T-helper 2 cell treated with Interferon-gamma antibody and Interleukin-4, amounts not matched to agents 100 ng/mL and 5 ng/mL, for 36 hours (primary cell): ENCODE measurements at regions not wholly inside any gene's neighbourhood (a gene's known extent, or its start where the extent isn't known, plus 50 kb on each side); places are given as distances from the start of the nearest gene placed in this dataset.

ENCODE experiments used
- intact Hi-C: fragments of 100-400 bp; cut with micrococcal nuclease; formaldehyde crosslinking; loops from one replicate; pipeline ENCODE4 v1.15.1; 2023

DNA sequence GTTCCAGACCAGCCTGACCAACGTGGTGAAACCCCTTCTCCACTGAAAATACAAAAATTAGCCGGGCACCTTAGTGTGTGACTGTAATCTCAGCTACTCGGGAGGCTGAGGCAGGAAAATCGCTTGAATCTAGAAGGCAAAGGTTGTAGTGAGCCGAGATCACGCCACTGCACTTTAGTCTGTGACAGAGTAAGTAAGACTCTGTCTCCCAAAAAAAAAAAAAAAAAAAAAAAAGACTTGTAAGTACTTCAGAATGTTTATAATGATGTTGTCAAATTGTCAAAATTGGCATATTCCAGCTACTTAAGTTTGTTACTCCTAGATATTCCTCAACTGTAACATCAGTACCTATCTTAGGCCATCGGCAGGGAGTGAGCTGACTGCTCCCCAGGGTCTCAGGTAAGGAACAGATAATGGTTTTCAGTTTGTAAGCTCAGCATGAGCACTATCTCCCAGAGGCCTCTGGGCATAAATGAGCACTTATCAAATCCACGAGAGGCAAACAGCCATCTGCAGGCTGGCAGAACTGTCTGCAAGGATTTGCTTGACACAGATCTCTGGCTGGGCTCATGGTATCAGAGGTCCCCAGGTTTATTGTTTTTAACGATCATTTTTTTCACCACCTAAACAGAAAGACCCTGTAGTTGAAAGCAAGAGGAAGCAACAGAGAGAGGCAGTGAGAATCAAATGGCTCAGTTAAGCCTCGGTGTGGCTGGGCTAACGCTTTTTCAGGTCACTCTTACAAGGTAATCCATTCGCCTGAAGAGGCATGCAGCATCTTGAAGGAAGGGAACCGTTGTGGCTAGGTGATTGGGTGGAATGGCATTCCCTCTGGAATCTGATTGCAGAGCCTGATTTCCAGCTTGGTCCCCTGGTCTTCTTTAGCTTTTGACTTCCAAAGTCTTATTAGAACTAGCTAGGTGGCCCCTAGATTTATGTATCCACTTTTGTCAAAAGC, 115.9 kb downstream of the LY86 start:
- intact Hi-C loops, result no loop called here

DNA sequence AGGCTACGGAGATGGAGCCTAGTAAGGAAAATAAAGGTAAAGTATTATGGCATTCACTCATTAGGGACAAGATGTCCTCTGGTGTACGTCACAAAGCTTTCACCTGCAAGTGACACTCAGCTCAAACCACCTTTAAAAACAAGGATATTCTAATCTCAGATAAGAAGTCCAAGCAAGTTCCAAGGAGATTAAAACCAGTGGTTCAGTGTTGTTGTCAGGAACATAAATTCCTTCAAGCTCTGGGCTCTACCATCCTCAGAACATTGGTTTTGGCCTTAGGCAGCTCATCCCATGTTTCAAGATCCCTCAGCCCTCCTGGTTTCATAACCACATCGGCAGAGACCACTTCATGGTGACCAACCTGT, 116.5 kb downstream of the LY86 start:
- intact Hi-C loops, result no loop called here

DNA sequence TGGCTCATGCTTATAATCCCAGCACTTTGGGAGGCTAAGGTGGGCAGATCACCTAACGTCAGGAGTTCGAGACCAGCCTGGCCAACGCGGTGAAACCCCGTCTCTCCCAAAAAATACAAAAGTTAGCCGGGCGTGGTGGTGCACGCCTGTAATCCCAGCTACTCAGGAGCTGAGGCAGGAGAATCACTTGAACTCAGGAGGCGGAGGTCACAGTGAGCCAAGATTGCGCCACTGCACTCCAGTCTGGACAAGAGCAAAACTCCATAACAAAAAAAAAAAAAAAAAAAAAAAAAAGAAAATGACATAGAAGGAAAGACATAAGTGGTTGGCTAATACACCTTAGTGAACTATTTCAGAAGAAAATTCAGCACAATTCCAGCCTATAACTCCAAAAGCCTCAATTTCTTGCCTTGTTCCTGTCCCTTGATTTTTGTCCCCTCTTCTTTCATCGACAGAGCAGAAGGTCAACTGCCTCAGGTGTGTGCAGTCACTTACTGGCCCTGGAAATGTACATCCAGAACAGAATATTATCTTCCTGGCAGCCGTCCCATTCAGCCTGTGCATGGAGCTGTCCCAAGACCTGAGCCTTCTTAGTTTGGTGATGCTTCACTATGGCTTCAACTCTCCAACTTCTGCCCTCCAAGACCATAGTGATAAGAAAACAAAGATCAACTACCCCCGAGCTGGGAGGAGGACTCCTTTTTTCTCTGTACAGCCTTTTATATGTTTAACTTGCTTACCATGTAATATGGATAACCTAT, 117.6 kb downstream of the LY86 start:
- intact Hi-C loops, result no loop called here

DNA sequence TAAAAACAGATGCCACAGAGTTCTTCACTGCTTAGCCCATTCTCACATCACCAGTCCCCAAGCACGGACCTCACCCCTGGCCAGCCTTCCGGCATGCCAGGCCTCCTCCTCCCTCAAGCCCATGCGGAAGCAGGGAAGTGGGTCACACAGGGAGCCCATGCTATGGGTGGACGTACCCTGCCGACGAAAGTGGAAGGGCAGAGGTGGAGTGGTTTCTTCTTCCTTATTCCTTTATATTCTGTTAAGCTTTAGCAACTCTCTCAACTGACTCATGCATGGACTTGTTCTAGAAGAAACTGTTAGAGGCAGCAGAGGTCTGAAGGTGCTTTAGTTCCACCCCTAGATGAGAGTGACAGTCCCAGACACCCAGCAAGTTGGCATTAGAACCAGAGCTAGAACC, 118.6 kb downstream of the LY86 start:
- intact Hi-C loops, result no loop called here

DNA sequence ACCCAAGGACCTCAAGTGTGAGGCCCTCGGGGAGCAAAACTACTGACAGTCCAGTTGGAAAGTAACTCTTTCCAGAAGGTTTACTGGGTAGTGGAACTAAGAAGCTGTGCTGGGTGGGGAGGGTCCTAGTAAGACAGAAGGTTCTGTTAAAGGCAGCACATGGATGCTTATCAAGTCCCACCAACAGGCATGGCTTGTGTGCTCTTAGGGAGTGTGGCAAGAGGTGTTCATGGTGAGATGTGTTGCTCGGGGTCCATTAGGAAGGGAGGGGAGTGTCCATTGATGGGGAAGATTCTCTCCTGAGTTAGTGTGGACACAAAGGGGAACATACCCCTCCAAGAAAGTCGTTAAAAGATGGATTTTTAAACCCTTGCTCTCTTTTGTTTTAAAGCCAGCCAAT, 120.6 kb downstream of the LY86 start:
- intact Hi-C loops, result no loop called here

DNA sequence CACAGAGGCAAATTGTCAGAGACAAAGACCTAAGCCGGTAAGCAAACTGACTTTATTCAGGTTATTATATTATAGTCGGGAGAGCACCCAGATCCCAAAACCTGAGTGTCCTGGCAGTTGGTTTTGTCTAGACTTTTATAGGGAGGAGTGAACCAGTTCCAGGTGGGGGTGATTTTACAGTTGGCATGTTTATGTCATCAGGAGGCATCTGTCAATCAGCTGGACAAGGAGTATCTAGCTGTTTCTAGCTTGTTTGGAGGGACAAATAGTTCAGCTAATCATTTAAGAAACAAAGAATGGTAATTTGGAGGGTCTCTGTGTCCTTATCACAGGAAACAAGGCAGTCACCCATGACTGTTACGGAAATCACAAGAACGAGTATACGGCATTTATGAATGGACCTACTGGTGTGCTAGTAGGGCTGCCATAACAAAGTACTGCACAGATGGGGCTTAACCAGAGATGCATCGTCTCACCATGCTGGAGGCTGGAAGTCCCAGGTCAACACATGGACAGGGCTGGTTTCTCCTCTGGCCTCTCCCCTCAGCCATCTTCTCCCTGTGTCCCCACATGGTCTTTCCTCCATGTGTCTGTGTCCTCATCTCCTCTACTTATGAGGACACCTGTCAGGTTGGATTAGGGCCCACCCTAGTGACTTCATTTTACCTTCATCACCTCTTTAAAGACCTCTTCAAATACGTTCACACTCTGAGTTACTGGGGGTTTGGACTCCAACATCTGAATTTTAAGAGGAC, 122.7 kb downstream of the LY86 start:
- intact Hi-C loops, result no loop called here

DNA sequence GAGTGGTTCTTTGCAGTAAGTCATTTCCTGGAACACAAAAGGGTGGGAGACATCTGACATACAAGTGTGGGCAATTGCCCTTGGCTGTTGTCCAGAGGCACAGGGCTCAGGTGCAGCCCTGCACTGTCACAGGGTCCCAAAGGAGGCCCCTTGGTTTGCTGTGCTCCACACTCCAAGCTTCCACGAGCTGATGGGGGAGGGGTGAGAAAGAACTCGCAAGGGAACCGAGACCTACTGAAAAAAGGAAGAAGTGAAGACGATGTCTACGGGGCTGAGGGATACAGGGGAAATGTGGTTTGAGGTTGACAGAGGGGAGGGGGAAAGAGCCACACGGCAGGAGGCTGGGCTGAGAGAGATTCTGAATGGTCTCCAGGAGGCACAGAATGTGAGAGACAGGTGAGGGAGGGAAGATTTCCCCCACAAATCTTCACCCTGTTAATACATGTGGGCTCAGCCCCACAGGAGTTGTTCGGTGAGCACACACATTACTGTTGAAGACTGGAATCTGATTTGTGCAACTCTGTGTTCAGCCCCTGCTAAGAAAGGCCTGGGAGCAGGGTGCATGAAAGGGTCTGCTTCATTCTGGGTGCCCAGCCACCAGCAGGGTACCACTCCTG, 123.4 kb downstream of the LY86 start:
- intact Hi-C loops, result no loop called here

DNA sequence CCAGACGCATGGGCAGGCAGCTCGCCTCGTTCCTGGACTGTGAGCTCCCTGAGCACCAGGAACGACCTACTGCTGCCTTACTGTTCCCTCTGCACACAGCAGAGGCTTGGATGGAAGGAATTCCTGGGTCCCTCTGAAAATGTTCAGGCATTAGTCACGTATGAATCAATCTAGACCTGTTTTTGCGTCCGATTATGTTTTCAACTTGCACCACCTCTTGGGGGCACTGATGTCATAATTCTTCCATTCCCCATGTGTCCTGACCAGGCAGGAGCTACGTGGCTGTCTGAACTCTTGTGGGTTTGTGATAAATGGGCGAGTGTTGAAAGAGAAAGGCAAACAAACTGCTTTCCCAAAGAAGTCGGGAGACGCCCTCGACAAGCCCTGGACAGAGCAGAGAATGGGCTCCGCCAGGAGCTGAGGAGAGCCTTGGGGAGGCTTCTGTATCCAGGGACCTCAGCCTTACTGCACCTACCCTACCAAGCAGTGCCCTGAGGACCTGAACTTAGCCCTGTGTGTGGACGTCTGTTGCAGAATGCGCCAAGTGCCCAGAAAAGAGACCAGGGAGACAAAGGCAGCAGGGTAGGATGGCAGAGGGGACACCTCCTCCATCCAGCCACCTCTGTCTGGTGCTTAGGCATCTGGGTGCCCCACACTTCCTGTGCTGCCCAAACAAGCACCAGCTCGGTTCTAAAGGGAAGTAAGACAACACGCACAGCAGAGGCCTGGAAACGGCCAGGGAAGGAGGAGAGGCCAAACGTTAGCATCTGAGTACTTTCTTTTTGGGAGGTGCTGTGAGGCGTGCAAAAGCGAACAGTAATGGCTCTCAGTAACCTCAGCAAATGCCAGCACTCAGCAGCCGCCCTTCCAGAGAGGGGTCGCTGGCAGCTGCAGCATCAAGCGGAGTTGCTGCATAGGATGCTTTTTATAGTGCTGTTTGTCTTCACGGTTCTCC, 124.2 kb downstream of the LY86 start:
- intact Hi-C loops, result no loop called here

DNA sequence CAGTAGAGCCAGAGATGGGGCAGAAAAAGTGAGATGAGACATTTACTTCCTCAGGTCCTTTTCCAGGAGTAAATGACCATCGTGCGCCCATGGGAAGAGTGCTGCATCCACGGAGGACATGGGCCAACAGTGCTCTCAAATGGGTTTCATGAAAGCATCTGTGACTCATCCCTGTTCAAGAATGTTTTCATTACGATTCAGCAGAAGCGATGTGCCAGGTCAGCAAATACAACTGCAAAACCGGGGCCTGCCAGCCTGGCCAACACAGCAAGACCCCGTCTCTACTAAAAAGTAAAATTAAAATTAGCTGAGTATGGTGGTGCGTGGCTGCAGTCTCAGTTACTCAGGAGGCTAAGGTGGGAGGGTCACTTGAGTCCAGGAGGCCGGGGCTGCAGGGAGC, 125.1 kb downstream of the LY86 start:
- intact Hi-C loops, result no loop called here

DNA sequence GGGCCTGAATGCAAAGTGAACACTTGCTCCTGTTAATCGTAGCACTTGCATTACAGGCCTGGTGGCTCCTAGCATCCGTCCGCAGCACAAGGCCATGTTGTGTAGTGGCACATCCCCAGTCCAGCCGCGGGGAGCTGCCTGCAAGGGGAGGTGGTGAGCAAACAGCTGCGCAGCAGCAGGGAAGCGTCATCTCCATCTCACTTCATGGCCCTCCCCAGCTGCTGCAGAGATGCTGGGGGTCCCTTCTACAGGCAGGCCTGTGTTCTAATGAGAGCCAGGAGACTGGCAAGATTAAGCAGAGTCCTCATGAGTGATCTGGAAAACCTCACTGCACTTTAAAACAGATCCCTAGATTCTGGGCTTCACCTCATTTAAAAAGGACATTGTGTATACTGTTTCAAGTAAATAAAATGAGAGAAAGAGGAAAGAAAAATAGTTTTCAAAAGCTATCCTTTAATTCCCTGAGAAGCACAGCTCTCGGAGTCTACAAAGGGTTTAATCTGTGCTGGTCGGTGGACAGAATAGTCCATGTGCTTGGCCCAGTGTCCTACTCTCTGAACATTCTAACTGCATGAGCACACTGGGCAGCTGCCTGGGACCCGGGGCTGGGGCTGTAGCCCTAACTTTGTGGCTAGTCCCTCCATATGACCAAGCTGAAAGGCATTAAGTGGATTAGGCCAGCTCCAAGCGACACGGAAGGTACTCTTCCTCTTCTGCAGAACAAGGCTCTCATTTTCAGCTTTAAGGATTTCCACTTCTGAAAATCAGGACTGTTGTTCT, 125.8 kb downstream of the LY86 start:
- intact Hi-C loops, result no loop called here

DNA sequence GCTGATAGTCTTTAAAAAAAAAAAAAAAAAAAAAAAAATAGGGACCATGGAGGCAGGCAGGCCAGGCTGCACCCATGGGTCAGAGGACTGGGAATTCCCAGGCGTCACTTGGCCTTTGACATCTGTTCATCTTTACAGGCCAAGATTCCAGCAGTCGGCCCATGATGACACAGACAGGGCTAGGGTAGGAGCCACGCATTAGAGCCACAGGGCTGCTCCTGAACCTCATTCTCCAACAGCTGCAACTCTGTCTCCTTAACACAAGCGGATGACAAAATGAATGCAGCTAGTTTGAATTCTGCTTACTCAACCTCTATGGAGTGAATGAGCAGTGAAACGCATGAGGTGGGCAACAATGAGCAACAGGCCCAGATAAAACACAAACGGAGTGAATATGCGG, 126.4 kb downstream of the LY86 start:
- intact Hi-C loops, result no loop called here

DNA sequence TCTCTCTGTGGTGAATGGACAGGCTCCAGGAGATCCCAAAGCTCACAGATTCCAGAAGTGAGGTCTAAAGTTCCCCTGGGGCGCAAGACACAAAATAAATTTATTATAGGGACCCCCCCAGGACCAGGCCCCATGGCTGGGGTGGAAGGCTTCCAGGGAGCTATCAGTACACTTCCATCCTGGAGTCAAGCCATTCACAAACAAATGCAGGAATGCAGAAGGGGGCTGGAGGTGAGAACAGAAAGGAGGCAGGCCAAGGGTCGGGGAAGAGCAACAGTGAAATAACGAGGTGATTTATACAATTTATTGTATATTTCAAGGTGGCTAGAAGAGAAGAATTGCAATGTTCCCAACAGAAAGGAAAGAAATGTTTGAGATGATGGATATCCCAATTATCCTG, 126.9 kb downstream of the LY86 start:
- intact Hi-C loops, result no loop called here

DNA sequence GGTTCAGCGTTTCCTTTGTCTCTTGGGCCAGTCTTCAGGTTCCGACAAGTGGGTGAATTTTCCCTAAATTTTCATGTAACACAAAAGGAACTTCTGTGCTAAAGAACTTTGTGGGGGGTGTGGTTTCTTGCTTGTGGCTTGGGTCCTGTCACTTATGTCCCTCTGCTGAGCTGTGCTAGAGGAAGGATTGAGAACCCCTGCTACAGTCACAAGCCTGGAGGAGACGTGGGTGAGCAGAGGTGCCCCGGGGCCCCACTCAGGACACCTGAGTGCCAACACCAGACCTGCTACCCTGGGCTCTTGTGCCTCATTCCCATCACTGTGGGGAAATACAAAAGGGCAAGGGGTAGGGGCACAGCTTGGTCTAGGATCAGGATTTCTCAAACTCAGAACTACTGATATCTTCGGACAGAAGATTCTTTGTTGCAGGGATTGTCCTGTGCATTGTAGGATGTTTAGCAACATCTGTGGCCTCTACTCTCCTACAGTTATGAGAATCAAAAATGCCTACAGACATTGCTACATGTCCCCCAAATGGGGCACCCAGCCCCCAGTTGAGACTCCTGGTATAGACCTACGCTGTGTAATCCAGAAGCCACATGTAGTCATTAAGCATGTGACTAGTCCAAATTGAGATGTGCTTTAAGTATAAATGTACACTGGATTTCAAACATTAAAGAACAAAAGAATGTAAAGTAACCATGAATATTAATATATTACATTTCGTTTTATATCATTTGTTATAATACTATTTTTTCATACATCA, 128.7 kb downstream of the LY86 start:
- intact Hi-C loops, result no loop called here

DNA sequence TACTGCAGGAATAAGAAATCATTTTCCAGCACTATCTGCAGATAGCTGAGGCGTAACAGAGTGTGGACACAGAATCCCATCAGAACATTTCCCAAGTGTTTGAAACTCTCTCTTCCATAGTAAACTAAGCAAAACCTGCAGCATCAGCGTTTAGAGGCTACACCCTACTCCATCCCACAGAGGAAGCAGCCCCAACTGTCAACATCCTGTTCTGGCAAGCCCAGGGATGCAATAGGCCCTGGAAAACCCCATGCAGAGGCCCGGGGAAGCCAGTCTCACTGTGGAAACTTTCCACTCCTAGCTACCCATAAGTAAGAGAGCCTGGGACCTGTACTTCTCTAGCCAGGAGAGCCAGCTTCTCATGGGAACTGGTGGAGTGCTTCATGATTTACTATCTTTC, 129.4 kb downstream of the LY86 start:
- intact Hi-C loops, result no loop called here

DNA sequence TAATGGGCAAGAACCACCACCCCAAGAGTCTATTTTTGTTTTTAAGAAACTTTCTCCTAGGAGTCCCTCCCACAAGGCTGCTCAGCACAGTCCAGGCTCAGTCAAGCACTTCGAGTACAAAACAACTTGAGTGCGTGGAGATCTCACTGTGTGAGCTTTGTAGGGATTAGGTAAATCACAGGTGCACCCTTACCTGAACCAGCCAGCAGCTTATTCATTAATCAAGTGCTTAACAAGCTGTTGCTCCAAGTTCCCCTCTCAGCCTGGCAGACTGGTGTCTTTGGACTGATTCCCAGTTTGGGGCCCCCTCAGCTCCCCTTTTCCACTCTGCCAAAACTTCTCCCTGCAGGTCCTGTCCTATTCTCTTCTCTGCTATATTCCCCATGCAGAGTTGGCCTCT, 133.1 kb downstream of the LY86 start:
- intact Hi-C loops, result no loop called here

DNA sequence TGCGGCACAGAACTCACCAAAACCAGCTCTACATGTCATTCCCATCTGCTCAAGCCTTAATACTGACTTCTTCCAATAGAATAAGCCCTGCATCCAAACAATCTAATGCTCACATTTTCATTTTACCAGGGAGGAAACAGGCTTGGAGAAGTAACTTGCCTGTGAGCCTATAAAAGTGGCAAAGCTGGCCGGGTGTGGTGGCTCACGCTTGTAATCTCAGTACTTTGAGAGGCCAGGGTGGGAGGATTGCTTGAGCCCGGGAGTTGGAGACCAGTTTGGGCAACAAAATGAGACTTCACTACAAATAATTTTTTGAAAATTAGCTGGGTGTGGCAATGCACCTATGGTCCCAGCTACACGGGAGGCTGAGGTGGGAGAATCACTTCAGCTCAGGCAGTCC, 133.7 kb downstream of the LY86 start:
- intact Hi-C loops, result no loop called here

DNA sequence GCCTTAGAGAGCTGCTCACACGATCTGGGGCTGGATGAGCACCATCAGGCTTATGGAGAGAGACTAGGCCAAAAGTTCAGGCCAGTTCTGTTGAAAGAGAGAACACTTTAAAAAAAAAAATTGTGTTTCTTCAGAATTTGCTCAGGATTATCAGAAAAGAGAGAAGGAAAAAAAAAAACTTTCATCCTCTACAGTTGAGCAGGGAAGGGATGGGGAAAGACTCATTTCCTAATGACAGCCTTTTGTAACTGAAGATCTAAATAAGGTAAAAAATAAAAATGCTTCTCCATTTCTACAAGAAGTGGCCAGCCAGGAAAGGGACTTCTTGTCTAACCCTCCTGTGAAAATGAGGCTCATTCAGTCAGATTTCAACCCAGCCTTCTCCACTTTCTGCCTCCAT, 134.8 kb downstream of the LY86 start:
- intact Hi-C loops, result no loop called here

DNA sequence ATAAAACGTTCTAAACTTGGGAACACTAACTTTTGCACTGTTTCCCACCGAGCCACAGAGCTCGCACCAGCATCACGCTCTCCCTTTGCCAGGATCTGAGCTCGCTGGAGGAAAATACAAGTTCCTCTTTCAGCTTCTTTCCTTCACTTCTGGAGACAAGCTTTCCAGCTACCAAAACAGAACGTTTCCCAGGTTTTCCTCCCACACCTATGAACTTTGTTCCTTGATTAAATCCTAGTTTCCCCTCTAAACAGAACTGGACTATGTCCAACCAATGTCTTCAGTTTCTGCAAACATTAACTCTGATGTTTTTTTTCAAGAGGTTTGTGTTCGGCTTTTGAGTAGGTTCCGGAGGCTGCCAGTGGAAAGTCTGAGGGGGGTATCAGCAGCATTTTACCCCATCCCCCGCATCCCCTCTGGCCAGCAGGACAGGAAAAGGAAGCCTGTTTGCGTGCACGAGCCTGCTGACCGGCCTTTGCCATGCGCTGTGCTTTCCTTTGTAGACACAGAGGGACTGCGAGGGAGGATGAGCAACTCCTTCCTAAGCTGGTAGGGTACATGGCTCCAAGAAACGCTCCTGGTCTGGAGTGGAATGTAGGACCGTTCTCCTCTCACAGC, 135.5 kb downstream of the LY86 start:
- intact Hi-C loops, result loop anchor here (1.0 kb wide), 2 partner anchors 47 to 519 kb away; no protein-coding TSS in a partner anchor
